HG02840 (cell line): ENCODE measurements at regions not wholly inside any gene's neighbourhood (a gene's known extent, or its start where the extent isn't known, plus 50 kb on each side); places are given as distances from the start of the nearest gene placed in this dataset.
"Not testable (repeated sequence)": the region's sequence is repeated elsewhere in the genome, so short reads cannot be mapped to it uniquely, and the experiment has no call there.

ENCODE experiments used
- ATAC-seq: cut with Tn5 transposase; IDR thresholded peaks from one replicate; pipeline ENCODE4 v1.9.1; 2021; ENCODE audit warnings: mild to moderate bottlenecking, moderate library complexity, moderate number of reproducible peaks; ENCODE audit not compliant: unreplicated experiment, low FRiP score

DNA sequence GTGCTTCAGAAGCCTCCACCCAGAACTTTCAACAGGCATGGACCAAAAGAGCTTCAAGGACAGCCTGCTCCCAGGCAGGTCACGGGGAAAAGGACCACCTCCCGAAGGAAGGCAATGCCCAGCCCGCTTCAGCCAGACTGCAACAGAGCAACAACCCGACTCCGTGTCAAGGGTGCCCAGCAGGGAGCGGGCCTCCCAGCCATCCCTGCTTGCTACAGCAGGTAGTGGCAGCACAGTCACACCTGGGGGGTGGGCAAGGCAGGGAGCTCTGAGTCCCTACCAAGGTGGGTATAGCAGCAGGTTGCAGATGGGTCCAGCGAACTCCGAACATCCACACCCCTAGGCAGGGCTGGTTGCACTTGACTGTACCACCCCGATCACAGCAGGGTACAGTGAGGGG, 467.8 kb upstream of the PFKP start:
- ATAC-seq: no peak

DNA sequence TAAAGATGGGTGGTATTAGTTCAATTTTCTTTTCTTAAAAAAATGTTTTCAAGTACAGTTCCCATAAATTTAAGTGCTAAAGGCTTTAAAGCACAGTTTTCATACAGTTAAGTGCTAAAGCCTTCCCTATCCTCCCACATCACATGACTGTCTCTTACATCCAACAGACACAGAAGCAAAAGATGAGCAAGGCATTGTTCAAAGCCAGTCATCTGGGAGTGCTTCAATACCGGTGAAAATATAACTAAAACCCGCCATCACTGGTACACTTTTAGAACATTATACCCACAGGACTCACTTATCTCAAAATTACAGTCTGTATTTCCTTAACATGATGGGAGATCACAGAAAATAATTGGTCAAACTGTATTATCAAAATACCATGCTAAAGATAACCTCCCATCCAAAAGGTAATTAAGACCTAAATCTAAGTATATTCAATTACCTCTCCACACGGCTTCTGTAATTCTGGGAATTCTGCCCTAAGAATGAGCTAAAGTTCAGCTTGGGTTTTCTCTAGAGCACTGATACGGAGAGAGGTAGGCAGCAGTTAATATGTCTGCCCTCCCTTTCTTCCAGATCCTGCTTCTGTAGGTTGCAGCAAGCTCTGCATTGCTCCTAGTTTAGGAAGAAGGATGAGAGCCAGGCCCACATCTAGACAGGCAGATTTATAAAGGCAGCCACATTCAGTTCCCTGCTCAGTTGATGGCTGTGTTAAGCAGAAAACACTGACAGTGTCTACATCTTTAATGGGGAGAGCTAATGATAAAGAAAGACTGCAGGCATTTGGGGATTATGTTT, 474.8 kb upstream of the PFKP start:
- no peak for ATAC-seq

DNA sequence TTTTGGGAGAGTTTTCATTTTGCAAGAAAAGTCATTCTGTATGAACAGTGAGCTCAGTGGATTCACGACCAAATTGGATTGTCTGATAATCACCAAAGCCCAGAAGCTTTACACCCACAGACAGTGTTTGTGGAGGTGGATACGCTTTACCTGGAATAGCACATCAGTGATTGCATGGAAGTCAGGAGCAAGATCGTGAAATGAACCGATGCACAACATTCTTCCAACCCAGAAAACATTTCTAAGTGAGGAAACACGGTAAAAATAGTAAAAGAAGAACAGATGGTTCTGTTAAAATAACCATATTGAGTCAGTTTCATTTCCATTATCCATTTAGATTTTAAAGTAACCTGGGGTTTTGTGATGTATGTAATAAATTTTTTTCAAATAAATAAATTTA, 478.2 kb upstream of the PFKP start:
- no peak for ATAC-seq

DNA sequence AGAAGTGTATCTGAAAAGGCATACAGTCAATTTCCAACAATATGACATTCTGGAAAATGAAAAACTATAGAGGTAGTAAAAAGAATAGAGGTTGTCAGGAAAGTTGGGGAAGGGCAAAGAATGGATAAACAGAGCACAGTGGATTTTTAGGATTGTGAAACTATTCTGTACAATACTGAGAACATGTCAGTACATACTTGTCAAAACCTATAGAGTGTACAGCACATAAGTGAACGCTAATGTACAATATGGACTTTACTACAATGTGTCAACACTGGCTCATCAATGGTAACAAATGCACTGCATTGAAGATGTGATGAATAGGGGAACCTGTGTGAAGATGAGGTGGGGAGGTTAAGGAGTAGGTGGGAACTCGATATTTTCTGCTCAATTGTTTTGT, 483.0 kb upstream of the PFKP start:
- no peak for ATAC-seq

DNA sequence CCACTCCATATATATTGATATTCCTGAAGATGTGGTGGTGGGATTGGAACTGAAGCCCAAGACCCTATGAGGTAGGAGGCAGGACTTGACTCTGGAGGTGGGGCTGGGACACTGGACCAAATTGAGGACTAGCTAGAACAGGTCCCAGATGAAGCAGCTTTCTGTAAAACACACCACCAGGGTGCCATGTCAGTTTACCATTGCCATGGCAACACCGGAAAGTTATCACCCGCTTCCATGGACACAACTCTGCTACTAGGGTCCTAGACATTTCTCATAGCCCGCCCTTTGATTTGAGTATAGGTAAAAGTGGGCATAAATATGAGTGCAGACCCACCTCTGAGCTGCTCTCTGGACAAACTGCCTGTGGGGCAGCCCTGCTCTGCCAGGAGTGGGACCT, 490.5 kb upstream of the PFKP start:
- no peak for ATAC-seq

DNA sequence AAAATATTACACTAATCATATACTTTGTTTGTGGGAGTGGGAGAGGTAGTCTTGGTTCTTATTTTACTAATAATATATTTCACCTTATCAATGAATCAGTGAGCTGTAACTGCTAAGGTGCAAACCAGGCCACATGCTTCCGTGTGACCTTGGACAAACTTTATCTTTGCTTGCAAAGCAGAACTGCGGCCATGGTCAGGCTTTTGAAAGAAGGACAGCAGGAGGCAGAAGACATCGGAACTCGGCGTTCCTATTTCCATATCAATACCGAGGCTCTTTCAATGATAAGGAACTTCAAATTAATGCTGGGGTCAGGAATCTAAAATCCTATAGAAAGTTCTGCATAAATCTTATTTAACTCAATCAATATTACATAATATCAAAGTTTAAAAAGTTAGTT, 491.9 kb upstream of the PFKP start:
- ATAC-seq: no peak

DNA sequence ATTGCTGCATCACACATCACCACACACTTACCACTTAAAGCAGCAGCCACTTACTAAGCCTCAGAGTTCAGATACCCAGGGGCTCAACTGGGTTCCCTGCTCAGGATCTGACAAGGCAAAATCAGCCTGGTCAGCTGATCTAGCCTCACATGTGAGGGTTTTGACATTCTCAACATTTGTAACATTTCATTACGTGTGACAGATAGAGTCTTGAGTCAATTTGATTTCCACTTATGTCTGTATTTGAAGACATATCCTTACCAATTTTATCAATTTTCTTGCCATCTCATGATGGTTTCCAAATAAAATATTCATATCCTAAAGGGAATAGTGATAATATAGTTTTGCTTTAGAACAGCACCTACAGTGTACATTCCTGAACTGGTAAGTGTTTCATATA, 494.7 kb upstream of the PFKP start:
- no peak for ATAC-seq

DNA sequence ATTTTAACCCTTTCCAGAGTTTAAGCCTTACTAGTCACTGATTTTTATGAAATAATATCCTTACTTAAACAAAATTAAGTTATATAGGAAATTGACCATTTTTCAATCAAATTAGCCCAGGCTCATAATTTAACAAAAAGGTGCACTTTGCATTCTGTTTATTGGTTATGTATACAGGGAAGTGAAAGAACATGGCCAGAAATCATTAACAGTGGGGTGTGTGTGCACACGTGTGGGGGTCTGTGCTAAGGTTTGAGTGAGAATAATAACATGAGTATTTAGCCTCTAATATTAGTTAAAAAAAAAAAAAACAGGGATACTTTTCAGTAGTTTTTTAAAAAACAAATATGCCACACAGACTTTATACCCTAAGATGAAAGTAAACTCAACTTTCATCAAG, 510.5 kb upstream of the PFKP start:
- no peak for ATAC-seq

DNA sequence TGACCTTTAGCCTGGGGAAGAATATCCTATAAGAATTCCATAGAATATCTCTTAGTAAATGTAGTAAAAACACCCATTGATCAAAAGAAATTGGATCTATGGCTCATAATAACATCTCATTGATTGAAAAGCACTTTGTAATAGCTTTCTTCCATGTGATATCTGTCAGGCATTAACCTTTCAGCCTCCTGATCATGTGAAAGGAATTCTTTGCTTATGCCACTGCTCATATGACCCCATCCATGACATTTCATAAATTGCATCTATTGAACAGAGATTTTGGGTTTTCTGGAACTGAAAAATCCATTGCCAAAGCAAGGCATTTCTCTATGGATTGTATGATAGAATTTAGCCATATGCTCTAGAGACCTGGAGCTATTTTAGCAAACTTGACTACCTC, 519.3 kb upstream of the PFKP start:
- ATAC-seq: no peak

DNA sequence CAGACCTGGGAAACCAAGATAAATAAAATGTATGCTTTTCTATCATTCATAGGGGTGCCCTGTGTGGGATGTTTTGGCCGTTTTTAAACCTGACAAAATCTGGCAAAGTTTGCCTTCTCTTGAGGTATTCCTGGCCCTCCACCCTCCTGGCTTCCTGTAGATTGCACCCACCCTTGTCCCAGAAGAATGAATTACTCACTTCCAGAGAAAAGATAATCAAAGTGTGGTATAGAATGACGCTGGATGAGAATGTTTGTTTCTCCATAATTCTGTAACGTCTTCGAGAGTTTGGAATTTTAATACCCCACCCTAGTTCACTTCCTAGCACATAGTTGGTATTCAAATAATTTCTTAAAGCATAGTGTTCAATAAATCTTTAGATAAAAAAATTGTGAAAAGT, 519.7 kb upstream of the PFKP start:
- no peak for ATAC-seq

DNA sequence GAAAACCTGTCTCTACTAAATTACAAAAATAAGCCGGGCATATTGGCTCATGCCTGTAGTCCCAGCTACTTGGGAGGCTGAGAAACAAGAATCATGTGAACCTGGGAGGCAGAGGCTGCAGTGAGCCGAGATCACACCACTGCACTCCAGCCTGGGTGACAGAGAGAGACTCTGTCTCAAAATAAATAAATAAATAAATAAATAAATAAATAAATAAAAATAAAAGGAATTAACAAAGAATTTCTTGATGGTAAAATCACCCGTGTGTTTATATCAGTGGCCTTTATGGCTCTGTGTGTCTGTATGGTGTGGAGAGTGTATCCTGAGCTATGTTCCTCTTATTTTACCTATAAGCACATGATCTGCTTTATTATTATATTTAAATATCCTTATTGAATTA, 520.5 kb upstream of the PFKP start:
- ATAC-seq: not testable (repeated sequence)

DNA sequence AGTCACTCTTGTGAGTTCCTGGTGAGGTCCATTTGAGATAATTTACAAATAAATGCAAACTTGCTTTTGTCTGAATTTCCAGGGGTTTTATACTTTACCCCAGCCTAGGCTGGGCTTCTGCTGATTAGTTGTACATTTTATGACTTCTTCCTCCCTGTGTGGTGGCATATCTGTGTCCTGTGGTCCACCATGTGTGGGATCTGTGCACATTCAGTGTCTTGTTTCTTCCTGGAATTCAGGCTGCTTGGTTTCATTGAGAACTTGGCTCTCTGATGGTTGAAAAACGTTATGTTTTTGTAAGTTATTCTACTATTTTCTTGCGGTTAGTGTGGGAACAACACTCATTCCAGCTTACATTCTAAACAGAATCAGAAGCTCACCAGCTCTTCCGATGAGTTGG, 523.4 kb upstream of the PFKP start:
- ATAC-seq: no peak

DNA sequence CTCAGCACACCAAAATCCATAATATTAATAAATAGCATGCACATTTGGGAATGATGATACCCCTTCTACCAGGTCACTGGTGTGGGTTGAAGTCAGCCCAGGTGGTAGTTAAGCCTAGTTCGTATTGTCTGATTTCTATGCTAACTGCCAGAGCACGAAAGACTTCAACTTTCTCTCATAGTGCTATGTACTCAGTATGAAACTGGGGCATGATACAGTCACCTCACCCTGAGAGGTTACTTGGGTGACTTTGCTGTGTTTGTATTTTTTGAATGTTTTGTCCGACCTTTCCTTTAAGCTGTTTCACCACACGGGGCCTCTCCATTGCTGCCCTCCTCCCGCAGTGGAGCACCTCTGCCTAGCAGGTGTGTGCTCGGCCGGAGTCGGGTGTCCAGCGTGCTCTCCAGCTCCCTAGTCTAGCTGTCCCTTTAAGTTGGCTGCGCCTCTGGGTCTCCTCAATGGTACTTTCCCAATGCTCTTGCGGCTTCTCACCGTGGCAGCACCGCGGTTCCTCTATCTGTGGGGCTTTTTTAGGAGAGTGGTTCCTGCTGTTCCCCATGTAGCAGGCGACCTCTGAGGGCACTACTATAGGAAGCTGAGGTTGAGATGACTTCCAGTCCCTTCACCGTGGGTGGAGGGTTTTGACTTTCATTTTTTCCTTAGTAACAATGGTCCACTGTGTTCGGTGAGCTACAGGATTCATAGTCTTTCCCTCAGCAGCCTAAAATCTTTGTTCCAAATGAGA, 524.0 kb upstream of the PFKP start:
- ATAC-seq: no peak

DNA sequence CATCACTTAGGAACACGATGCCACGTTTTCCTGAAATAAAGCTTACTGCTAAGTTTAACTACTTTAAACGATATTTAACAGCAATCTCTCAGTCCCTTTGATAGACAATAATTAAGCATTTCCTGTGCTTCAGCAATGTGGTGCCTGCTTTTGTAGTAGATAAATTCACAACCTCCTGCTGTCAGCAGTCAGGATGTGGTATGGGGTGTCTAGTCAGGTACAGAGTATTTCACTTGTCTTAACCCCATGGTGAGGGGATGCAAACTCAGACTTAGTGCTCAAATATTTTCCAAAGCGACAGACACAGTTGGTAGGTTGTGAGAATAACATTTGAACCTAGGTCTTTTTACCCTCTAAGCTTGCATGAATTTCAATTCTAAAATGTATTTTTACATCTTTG, 526.2 kb upstream of the PFKP start:
- ATAC-seq: no peak

DNA sequence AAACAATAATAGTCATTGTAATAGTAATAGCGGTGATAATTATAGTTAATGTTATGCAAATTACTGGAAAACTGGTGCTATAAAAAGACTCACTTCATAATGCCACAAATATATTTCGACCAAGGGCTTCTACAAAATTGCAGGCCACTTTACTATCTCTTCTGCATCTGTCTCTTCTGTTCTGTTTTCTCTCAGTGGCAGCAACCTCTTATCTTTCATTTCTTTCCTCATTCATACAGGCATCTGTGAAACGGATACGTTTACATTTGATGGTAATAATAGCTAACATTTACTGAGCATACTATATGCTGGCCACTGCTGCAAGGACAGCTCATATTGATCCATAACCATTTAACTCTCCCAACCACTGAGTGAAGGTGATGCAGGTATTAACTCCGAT, 537.4 kb upstream of the PFKP start:
- ATAC-seq: no peak

DNA sequence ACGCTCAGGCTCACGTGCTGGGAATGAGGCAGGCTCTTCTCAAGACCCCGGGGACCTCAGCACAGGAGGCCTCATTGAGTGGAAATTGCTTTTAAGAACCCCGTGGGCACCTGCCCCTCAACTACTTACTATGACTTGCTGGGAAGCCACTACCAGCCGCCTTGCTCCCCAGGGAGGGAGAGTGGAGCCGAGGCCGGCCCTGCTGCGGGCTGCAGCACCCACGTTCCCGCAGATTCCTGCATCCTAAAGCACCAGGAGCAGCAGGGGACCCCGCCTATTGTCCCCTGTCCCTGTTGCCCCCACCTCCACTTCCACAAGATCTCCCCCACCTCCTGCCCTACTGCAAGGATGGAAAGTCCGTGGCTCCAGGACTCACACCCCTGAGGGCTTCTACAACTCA, 541.6 kb upstream of the PFKP start:
- no peak for ATAC-seq

DNA sequence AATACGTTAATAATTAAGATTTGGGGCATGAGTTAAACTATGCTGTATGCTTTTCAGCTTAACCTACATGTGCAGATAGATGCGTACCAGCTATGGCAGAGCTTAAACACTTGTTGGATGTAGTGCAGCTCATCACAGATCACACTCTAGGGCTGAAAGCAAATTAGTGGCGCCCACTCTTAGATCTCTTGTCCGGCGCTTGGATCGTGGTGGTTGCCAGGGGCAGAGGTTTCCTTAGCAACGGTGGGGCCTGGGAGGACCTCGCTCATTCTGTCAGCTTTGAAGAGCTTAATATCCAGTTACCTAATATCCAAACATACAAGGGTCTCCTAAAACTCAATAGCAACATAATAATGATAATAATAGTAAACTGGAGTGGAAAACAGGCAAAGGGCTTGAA, 548.2 kb upstream of the PFKP start:
- no peak for ATAC-seq

DNA sequence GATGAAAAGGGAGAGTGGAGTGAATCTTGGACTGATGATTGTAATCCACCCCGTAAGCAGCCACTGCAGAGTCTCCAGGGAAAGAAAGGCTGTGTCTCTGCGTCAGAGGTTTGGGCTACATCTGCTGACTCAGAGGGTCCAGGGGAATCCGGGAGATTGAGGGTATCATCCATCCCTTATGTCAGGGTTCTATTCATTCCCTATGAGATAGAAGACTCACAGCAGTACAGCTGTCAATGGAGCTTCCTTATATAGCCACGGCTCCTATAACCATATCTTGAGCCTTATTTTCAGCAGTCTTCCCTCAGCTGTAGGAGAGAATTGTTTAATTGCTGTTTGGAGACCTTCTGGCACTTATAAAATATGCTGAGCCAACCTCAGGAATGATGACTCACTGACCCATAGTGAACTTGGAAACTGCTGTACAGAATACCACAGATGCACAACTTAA, 558.2 kb upstream of the PFKP start:
- no peak for ATAC-seq

DNA sequence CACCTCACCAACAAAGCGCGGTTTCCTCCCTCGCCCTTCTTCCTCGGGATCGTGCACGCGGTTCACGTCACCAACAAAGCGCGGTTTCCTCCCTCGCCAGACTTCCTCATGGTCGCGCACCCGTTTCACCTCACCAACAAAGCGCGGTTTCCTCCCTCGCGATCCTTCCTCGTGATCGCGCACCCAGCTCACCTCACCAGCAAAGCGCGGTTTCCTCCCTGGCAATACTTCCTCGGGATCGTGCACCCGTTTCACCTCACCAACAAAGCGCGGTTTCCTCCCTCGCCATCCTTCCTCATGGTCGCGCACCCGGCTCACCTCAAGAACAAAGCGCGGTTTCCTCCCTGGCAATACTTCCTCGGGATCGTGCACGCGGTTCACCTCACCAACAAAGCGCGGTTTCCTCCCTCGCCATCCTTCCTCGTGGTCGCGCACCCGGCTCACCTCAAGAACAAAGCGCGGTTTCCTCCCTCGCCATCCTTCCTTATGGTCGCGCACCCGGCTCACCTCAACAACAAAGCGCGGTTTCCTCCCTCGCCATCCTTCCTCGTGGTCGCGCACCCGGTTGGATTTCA, 565.9 kb upstream of the PFKP start:
- not testable (repeated sequence) for ATAC-seq

DNA sequence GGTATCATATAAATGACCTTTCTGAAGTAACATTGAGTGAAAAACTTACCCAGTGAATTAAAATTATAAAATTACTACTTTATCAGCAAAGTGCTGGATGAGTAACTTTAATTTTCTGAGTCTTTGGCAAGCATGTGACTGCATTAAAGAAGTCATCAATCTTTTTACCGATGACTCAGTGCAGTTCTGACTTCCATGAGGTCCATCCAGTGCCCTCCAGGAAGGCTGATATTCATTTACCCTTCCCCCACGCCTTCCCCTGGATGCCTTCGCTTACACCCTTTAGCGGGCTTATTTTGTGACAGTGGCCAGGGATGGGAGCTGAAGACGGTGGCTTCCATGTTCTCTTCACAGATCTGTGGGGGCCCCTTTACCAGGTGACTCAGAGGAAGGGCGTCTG, 572.9 kb upstream of the PFKP start:
- ATAC-seq: no peak

DNA sequence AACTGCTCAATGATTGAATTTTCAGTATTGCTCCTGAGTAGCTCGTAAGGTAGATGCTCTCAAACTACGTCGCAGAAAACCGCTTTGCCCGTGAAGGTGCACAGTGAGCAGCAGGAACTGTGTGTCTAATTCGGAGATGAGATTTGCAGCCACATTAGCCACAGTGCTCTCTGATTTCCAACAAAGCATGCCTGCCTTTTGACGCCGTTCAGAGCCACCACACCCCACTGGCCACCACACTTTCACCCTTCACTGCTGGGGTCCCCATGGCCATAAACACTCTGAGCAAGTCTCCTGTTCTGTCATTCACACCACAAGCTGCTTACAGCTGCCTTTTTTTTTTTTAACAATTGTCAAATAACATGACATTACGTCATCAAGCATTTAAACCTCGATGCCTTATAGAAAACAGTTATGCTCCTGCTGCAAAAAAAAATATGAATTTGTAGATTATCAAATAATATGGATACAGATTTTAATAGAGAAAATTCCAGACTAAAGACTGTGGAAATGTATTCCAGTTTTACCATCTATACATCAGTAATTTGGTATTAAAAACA, 578.8 kb upstream of the PFKP start:
- no peak for ATAC-seq
